ENCODE measurements at regions not wholly inside any gene's neighbourhood (a gene's known extent, or its start where the extent isn't known, plus 50 kb on each side); places are given as distances from the start of the nearest gene placed in this dataset.

GRCh38 chr1:5764959-5765358, 227.3 kb downstream of the NPHP4 start:
- no peak for TF ChIP-seq CTCF (IDR thresholded peaks at IDR 0.05)
- TF ChIP-seq POLR2A (IDR thresholded peaks at IDR 0.05), result no peak

Data from heart left ventricle (tissue), 13 donors.